GM12878 (cell line): ENCODE measurements at regions not wholly inside any gene's neighbourhood (a gene's known extent, or its start where the extent isn't known, plus 50 kb on each side); places are given as distances from the start of the nearest gene placed in this dataset.

Source experiments
- CBX5 ChIP-seq: sonication (generic); IDR thresholded peaks from 2 replicates; pipeline ENCODE4 v1.6.1; 2016; ENCODE audit warnings: low read depth, moderate library complexity, mild to moderate bottlenecking, inconsistent platforms
- CREB1 ChIP-seq: IDR thresholded peaks from 2 replicates; pipeline ENCODE4 v1.6.1; 2012; ENCODE audit warnings: low read depth, mild to moderate bottlenecking, inconsistent platforms
- CTCF ChIP-seq, 3 experiments: IDR thresholded peaks in 2 of 3; conservative IDR thresholded peaks in 1 of 3; 2 replicates each; pipeline ENCODE4 v1.5.1; 2011; ENCODE audit warnings: low read depth in 3 of 3, low read length in 3 of 3, mild to moderate bottlenecking in 3 of 3, control low read depth in 2 of 3, moderate library complexity in 2 of 3, inconsistent platforms in 1 of 3, mixed read lengths in 1 of 3; ENCODE audit not compliant: control insufficient read depth in 2 of 3, insufficient read depth in 1 of 3; ENCODE audit errors: extremely low read depth in 1 of 3
- EP300 ChIP-seq, 2 experiments: fragments of 150-350 bp in 1 of 2; IDR thresholded peaks; 2 replicates each; pipeline ENCODE4 v1.6.1; 2011 to 2012; ENCODE audit warnings: low read depth in 2 of 2, low read length in 2 of 2, borderline replicate concordance in 1 of 2, improper control_type of control experiment in 1 of 2, inconsistent platforms in 1 of 2; ENCODE audit not compliant: control insufficient read depth in 1 of 2
- NFIC ChIP-seq: IDR thresholded peaks from 2 replicates; pipeline ENCODE4 v1.6.1; 2012; ENCODE audit warnings: low read depth, mild to moderate bottlenecking, inconsistent platforms, low read length, moderate library complexity
- NR2C1 ChIP-seq: fragments of 450-650 bp; IDR thresholded peaks from 2 replicates; pipeline ENCODE4 v1.6.1; 2017; ENCODE audit warnings: antibody characterized with exemption, mild to moderate bottlenecking, moderate library complexity
- POLR2A ChIP-seq: IDR thresholded peaks from 2 replicates; pipeline ENCODE4 v1.6.1; 2011; ENCODE audit warnings: low read depth, mild to moderate bottlenecking, low read length
- RBBP5 ChIP-seq: fragments of 200-600 bp; sonication (generic); conservative IDR thresholded peaks from 2 replicates; pipeline ENCODE4 v1.6.1; 2016
- RCOR1 ChIP-seq: conservative IDR thresholded peaks from 2 replicates; pipeline ENCODE4 v1.6.1; 2012; ENCODE audit warnings: low read depth, low read length, improper control_type of control experiment
- STAT3 ChIP-seq: IDR thresholded peaks from 2 replicates; pipeline ENCODE4 v1.6.1; 2011; ENCODE audit warnings: low read depth, low read length, improper control_type of control experiment
- TCF12 ChIP-seq: IDR thresholded peaks from 2 replicates; pipeline ENCODE4 v1.6.1; 2011; ENCODE audit warnings: low read depth, mild to moderate bottlenecking, low read length
- YY1 ChIP-seq: IDR thresholded peaks from 2 replicates; pipeline ENCODE4 v1.6.1; 2011; ENCODE audit warnings: low read depth, mild to moderate bottlenecking, low read length
- ZNF274 ChIP-seq: IDR thresholded peaks from one replicate; pipeline ENCODE4 v1.8.0; 2011; ENCODE audit not compliant: insufficient read length, insufficient read depth
- ZNF384 ChIP-seq: IDR thresholded peaks from 2 replicates; pipeline ENCODE4 v1.6.1; 2012; ENCODE audit warnings: low read depth, mild to moderate bottlenecking, low read length, improper control_type of control experiment, borderline replicate concordance

GRCh38 chr9:108316630-108317029, 539.2 kb downstream of the ACTL7B start:
- TF ChIP-seq POLR2A (no peak), RCOR1 (no peak), TCF12 (no peak), CBX5 (no peak), CTCF (IDR thresholded peaks at IDR 0.05 in 2 of 3, conservative IDR thresholded peaks at IDR 0.05 in 1 of 3; ENCODE audit: control insufficient read depth in 2 of 3, extremely low read depth in 1 of 3, insufficient read depth in 1 of 3, low read depth in 3 of 3, low read length in 3 of 3) (no peak), EP300 (IDR thresholded peaks at IDR 0.05; ENCODE audit: borderline replicate concordance in 1 of 2, control insufficient read depth in 1 of 2, low read depth in 2 of 2, low read length in 2 of 2) (no peak), NFIC (no peak), ZNF274 (no peak), ZNF384 (no peak), RBBP5 (no peak), NR2C1 (no peak), CREB1 (no peak), YY1 (no peak), STAT3 (no peak)
